HepG2 (cell line): ENCODE measurements at regions not wholly inside any gene's neighbourhood (a gene's known extent, or its start where the extent isn't known, plus 50 kb on each side); places are given as distances from the start of the nearest gene placed in this dataset.

Experiments used
- ATAC-seq: fragments of 200-7000 bp; cut with Tn5 transposase; 3 replicates; pipeline ENCODE4 v1.9.1; 2020; ENCODE audit warnings: mild to moderate bottlenecking, moderate library complexity
- BruUV-seq: library from RNA; stranded (reverse); fragments of 400-500 nt; replicated peaks from 2 replicates; lab custom pipeline; 2021; lab: Mats Ljungman, UMichigan
- CTCF ChIA-PET: fragments of 300-600 bp; formaldehyde crosslinking; extraction: SDS; loops from one replicate; lab custom pipeline; 2021; ENCODE audit warnings: low total read pairs, inconsistent platforms, low intra/inter-chr PET ratio; lab: Yijun Ruan, JAX
- POLR2A ChIA-PET: fragments of 350-600 bp; sonication (Branson Sonifier 250); formaldehyde crosslinking; loops from one replicate; lab custom pipeline; 2020; ENCODE audit warnings: antibody characterized with exemption, inconsistent platforms; lab: Yijun Ruan, JAX
- DNase-seq: peaks from one replicate; pipeline ENCODE4 v3.0.0-alpha.2; 2015; ENCODE audit warnings: low spot score
- FAIRE-seq: peaks from 3 replicates; lab custom pipeline; 2011; peaks lifted over from hg19 to GRCh38; lab: Jason Lieb, UNC
- H2AFZ ChIP-seq: one replicate; pipeline ENCODE4 v1.6.1; 2011; ENCODE audit warnings: low read length, inconsistent platforms
- H3K27ac ChIP-seq: fragments of 300-600 bp; 3 replicates; pipeline ENCODE4 v1.8.0; 2011; ENCODE audit warnings: mixed run types, mild to moderate bottlenecking, mixed read lengths, low read length, inconsistent platforms; ENCODE audit not compliant: insufficient read depth; ENCODE audit errors: extremely low read length
- H3K27me3 ChIP-seq, 2 experiments: fragments of 200-600 bp in 1 of 2; 2 replicates in 1 of 2; 3 replicates in 1 of 2; pipeline versions ENCODE4 v1.6.0 to v1.8.0; 2011; ENCODE audit warnings: low read length in 2 of 2, mild to moderate bottlenecking in 2 of 2, moderate library complexity in 2 of 2, inconsistent platforms in 1 of 2; ENCODE audit not compliant: insufficient read depth in 2 of 2, control insufficient read depth in 1 of 2
- H3K36me3 ChIP-seq, 2 experiments: fragments of 200-600 bp in 1 of 2; replicated peaks in 1 of 2; 2 replicates in 1 of 2; 3 replicates in 1 of 2; pipeline versions ENCODE4 v1.5.1 to v1.8.0; 2011; ENCODE audit warnings: low read length in 2 of 2, inconsistent platforms in 1 of 2; ENCODE audit not compliant: insufficient read depth in 2 of 2, control insufficient read depth in 1 of 2
- H3K4me1 ChIP-seq: 2 replicates; pipeline ENCODE4 v1.5.1; 2012; ENCODE audit warnings: low read length, inconsistent platforms; ENCODE audit not compliant: insufficient read depth
- H3K4me2 ChIP-seq: 2 replicates; pipeline ENCODE4 v1.6.0; 2011; ENCODE audit warnings: low read depth, low read length, inconsistent platforms
- H3K4me3 ChIP-seq, 3 experiments: fragments of 200-600 bp in 1 of 3; sonication (generic), shearing (Covaris generic) in 1 of 3; replicated peaks in 1 of 3; 2 replicates each; pipeline ENCODE4 v1.5.1; 2011 to 2016; ENCODE audit warnings: low read length in 3 of 3, inconsistent platforms in 2 of 3, low read depth in 2 of 3, mild to moderate bottlenecking in 2 of 3, control low read depth in 1 of 3, mixed read lengths in 1 of 3; ENCODE audit not compliant: insufficient read depth in 1 of 3
- H3K79me2 ChIP-seq: one replicate; pipeline ENCODE4 v1.6.1; 2011; ENCODE audit warnings: low read length, inconsistent platforms; ENCODE audit not compliant: insufficient read depth
- H3K9ac ChIP-seq: 2 replicates; pipeline ENCODE4 v1.6.0; 2011; ENCODE audit warnings: mild to moderate bottlenecking, low read depth, low read length, inconsistent platforms; ENCODE audit not compliant: insufficient read depth
- H3K9me3 ChIP-seq: 2 replicates; pipeline ENCODE4 v1.5.1; 2012; ENCODE audit warnings: mild to moderate bottlenecking, low read length
- H4K20me1 ChIP-seq: 2 replicates; pipeline ENCODE4 v1.6.0; 2011; ENCODE audit warnings: inconsistent platforms, mild to moderate bottlenecking, low read length, moderate library complexity; ENCODE audit not compliant: insufficient read depth
- FOXO1 ChIP-seq: sonication (generic); formaldehyde crosslinking; IDR thresholded peaks from 2 replicates; pipeline ENCODE4 v1.4.0; 2020; ENCODE audit warnings: missing genetic modification reagents
- HOXA9 ChIP-seq: sonication (generic); formaldehyde crosslinking; IDR thresholded peaks from 2 replicates; pipeline ENCODE4 v1.8.1; 2022; ENCODE audit warnings: missing genetic modification reagents, mild to moderate bottlenecking, moderate library complexity, borderline replicate concordance
- MAFF ChIP-seq: IDR thresholded peaks from 2 replicates; pipeline ENCODE4 v1.6.1; 2011; ENCODE audit warnings: low read depth, low read length, improper control_type of control experiment
- MAFK ChIP-seq, 2 experiments: IDR thresholded peaks in 1 of 2; conservative IDR thresholded peaks in 1 of 2; 2 replicates each; pipeline ENCODE4 v1.6.1; 2011; ENCODE audit warnings: improper control_type of control experiment in 2 of 2, low read length in 2 of 2
- SETDB1 ChIP-seq: sonication (generic); formaldehyde crosslinking; IDR thresholded peaks from 2 replicates; pipeline ENCODE4 v1.5.1; 2020; ENCODE audit warnings: missing genetic modification reagents, mild to moderate bottlenecking, borderline replicate concordance
- ZBTB2 ChIP-seq: sonication (generic); formaldehyde crosslinking; IDR thresholded peaks from 2 replicates; pipeline ENCODE4 v1.8.0; 2022; ENCODE audit warnings: low read depth, missing genetic modification reagents
- ZMAT5 ChIP-seq: sonication (generic); formaldehyde crosslinking; IDR thresholded peaks from 2 replicates; pipeline ENCODE4 v1.5.0; 2020; ENCODE audit warnings: mild to moderate bottlenecking, low read depth, missing genetic modification reagents, borderline replicate concordance
- WGBS: methylation state at CpG from one replicate; pipeline ENCODE4 v1.1.6; 2017; ENCODE audit warnings: low lambda C conversion rate; 5-methylcytosine and 5-hydroxymethylcytosine counted together
- in situ Hi-C: cut with HindIII; loops from 2 replicates; pipeline ENCODE4 v1.10.0; 2017; ENCODE audit warnings: low pct_unique_long_range_greater_than_20kb; ENCODE audit not compliant: extremely low pct_ligation_motif_present
- intact Hi-C: fragments of 100-400 bp; cut with micrococcal nuclease; formaldehyde crosslinking; loops from one replicate; pipeline ENCODE4 v1.10.0; 2022; ENCODE audit not compliant: unreplicated experiment

GRCh38 chr1:239920214-239920613 lies 171.5 kb upstream of the FMN2 start:
- no peak overlapping the region for H3K9ac ChIP-seq
- no TSS peak for BruUV-seq
- ChIA-PET CTCF (no interaction called here), POLR2A (no interaction called here)
- FAIRE-seq (no peak), DNase-seq (no peak), ATAC-seq (no peak)
- no peak overlapping the region for H3K4me2 ChIP-seq
- TF ChIP-seq HOXA9 (CRISPR knock-in tag) (no peak), FOXO1 (no peak), SETDB1 (no peak), ZBTB2 (CRISPR knock-in tag) (no peak)
- H4K20me1 ChIP-seq: no peaks in the 10 kb centered on the region
- H3K4me1 ChIP-seq: no peaks in the 10 kb centered on the region
- no peak overlapping the region for H3K27ac ChIP-seq
- no peaks in the 10 kb centered on the region for H3K36me3 ChIP-seq
- intact Hi-C loops: no loop called here
- no peak overlapping the region for H3K4me3 ChIP-seq
- no peaks in the 10 kb centered on the region for H3K27me3 ChIP-seq
- H3K79me2 ChIP-seq: no peaks in the 10 kb centered on the region
- WGBS: 3% methylated on average over 2 of the region's 2 CpGs
- in situ Hi-C loops: no loop called here
- no peaks in the 10 kb centered on the region for H3K9me3 ChIP-seq
- no peak overlapping the region for H2AFZ ChIP-seq

- BruUV-seq: no TSS peak
- Histone ChIP-seq H3K9ac (no peak overlapping the region), H3K4me1 (no peaks in the 10 kb centered on the region), H3K27ac (no peak overlapping the region), H4K20me1 (no peaks in the 10 kb centered on the region), H3K9me3 (0 out of 2 replicates have a peak, but pooled peaks cover 3% of the 10 kb centered on the region), H3K79me2 (no peaks in the 10 kb centered on the region), H3K4me3 (no peak overlapping the region), H3K36me3 (no peaks in the 10 kb centered on the region), H2AFZ (no peak overlapping the region), H3K27me3 (no peaks in the 10 kb centered on the region), H3K4me2 (no peak overlapping the region)
- POLR2A ChIA-PET: no interaction called here
- FAIRE-seq: no peak
- no peak for DNase-seq
- in situ Hi-C loops (no loop called here), intact Hi-C loops (no loop called here)
- CTCF ChIA-PET: no interaction called here
- 10% methylated on average over 4 of the region's 4 CpGs for WGBS
- TF ChIP-seq MAFK (conservative IDR thresholded peaks at IDR 0.05 in 1 of 2, IDR thresholded peaks at IDR 0.05 in 1 of 2; ENCODE audit: low read length in 2 of 2): peak in 1 of 2 experiments; percentile 67; a peak in 2 of 4 replicates
- TF ChIP-seq ZMAT5 (CRISPR knock-in tag): no peak
- peak; percentile 39; the same call in 1 of the 2 replicates for TF ChIP-seq MAFF
- ATAC-seq: no peak
Measured at GRCh38 chr1:239922778-239923522, 168.7 kb upstream of the FMN2 start.
